Tibial nerve (tissue), 3 donors: ENCODE measurements at regions not wholly inside any gene's neighbourhood (a gene's known extent, or its start where the extent isn't known, plus 50 kb on each side); places are given as distances from the start of the nearest gene placed in this dataset.

Experiments
- POLR2A ChIP-seq, 2 donors: fragments of 450-650 bp; IDR thresholded peaks; one replicate each; pipeline ENCODE4 v1.6.1; 2017; ENCODE audit warnings: antibody characterized with exemption in 2 of 2, mild to moderate bottlenecking in 2 of 2, moderate library complexity in 2 of 2
- TF ChIP-seq, protein P1 (sequence below), 5 experiments: fragments of 200-600 bp in 3 of 5; fragments of 450-650 bp in 2 of 5; sonication (generic) in 3 of 5; IDR thresholded peaks; one replicate each; pipeline ENCODE4 v1.5.1; 2016 to 2019; ENCODE audit warnings: antibody characterized with exemption in 5 of 5, mild to moderate bottlenecking in 3 of 5, moderate library complexity in 2 of 5

DNA sequence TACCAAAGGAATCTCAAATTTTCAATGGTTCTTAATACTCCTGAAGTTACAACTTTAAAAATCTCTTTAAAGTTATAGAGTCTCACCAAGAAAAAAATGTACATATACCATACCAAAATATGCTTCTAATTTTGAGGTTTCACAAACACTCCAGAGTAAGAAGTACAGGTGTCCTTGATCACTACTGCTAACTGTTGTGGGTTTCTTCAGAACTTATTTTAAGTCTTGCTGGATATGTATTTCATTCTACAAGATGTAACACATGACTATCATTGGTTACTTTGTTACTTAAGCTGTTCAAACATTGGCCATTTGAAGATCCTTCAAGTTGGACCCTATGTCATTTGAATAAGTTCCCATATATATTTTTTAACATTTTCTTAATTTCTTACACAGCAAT is 808.0 kb downstream of the PCDH19 start:
- TF ChIP-seq, protein P1, sequence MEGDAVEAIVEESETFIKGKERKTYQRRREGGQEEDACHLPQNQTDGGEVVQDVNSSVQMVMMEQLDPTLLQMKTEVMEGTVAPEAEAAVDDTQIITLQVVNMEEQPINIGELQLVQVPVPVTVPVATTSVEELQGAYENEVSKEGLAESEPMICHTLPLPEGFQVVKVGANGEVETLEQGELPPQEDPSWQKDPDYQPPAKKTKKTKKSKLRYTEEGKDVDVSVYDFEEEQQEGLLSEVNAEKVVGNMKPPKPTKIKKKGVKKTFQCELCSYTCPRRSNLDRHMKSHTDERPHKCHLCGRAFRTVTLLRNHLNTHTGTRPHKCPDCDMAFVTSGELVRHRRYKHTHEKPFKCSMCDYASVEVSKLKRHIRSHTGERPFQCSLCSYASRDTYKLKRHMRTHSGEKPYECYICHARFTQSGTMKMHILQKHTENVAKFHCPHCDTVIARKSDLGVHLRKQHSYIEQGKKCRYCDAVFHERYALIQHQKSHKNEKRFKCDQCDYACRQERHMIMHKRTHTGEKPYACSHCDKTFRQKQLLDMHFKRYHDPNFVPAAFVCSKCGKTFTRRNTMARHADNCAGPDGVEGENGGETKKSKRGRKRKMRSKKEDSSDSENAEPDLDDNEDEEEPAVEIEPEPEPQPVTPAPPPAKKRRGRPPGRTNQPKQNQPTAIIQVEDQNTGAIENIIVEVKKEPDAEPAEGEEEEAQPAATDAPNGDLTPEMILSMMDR (IDR thresholded peaks at IDR 0.05) = no peak
- no peak for TF ChIP-seq POLR2A (IDR thresholded peaks at IDR 0.05)
